IPS DF 4.7 (cell line): ENCODE measurements at regions not wholly inside any gene's neighbourhood (a gene's known extent, or its start where the extent isn't known, plus 50 kb on each side); places are given as distances from the start of the nearest gene placed in this dataset.

Experiments used
- DNase-seq: peaks from one replicate; pipeline ENCODE4 v3.0.0-alpha.2; 2013; ENCODE audit warnings: low spot score; ENCODE audit errors: extremely low read depth

GRCh38 chr14:101476258-101476915 lies 84.9 kb upstream of the DIO3 start:
- DNase-seq: no peak

DNA sequence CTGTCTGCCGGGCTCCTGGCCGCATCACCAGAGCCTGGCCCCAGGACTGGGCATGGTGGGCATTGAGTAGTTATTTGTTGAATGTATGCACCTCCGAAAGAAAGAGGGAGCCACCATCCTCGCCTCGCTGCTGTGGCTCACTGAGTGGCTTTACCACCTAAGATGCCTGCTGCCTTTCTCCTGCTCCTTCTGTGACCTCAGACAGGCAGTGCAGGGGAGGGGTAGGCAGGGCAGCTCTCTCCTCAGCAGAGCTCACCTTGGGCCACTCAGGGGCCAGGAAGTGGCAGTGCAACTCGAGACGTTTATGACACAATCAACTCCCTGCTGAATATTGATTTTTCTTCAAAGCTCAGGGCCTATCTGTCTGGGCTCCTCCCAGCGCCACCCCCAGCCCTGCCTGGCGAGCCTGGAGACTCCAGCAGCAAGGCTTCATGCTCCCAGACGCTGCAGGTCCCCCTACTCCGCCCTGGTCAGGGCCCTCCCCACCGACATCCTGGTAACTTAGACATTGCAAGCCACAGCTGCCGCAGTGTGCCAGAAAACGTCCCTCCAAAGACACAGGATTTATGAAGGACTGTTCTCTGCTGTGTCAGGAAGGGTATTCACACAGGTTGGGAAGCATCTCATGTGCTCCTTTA lies 84.3 kb upstream of the DIO3 start:
- DNase-seq: peak; percentile 49

DNA sequence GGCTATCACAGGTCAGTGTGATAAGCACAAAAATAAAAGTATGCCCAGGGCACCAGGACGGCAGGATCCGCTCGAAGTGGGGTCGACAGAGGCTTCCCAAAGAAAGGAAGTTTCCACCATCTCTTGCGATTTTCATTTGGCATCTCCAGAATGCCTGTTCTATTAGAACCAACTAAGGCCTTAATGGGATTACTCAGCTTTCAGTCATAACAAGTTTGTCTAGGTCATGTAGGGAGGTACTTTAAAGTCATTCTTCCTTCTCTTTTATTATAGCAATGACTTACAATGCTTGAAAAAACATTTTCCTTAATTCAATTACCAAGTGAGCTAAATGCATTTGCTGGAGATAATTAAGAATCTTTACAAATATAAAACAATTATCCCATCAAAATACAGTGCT lies 83.6 kb upstream of the DIO3 start:
- no peak for DNase-seq

- DNase-seq: no peak
These were observed 83.2 kb upstream of the DIO3 start for GRCh38 chr14:101478096-101478495.

DNA sequence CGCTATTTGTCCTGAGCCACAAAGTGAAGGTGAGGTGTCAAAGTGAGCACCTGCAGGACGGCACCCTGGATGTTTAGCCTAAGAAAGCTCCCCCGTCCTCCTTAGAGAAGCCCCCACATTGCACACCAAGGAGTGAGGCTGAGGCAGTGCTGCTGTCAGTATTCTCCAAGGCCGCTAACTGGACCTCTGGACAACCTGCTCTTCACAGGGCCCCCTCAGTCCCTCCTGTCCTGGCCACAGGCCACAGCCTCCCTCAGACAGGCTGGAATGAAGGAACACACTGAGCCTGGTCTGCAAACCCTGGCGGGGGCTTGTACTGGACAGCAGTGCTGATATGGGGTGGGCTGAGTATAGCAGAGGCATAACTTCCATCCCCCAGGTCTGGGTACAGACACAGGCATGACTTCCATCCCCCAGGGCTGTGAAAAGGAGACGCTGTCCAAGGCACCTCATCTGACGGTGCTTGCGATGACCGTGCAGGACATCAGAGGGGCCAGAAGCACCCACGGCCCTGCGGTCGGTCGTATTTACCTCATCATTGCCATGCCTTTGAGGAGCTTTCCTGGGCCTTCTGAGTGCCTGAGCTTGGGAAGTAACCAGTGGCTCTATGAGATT lies 82.4 kb upstream of the DIO3 start:
- no peak for DNase-seq

DNA sequence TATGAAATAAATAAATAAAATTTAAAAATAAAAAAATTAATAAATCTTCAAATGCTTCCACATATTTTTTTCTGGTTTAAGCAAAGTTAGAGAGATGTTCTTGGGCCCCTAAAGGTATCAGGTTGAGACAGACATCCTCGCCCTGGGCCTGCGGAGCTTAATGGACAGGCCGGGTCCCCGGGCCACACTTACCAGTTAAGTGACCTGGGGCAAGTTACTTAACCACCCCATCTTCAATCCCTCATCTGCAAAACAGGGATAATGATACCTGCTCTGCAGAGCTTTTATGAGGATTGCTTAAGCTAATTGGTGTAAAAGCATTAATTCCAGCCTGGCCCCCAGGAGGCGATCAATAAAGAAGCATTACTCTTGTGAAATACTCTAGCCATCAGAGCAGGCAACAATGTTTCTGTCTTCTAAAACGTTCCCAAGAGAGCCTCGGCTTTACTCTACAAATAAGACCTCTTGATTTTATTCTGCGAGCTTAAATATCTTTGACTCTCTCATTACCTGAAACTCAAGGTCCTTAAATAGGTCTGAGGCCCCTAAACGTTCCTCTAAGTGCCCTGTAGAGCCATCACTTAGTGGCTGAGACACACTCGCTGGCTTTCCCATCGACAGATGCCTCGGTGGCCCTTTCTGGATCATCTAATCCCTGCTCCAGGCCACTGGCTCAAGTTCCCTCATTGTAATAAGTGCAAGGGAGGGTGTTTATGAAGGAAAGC lies 81.1 kb upstream of the DIO3 start:
- no peak for DNase-seq

DNA sequence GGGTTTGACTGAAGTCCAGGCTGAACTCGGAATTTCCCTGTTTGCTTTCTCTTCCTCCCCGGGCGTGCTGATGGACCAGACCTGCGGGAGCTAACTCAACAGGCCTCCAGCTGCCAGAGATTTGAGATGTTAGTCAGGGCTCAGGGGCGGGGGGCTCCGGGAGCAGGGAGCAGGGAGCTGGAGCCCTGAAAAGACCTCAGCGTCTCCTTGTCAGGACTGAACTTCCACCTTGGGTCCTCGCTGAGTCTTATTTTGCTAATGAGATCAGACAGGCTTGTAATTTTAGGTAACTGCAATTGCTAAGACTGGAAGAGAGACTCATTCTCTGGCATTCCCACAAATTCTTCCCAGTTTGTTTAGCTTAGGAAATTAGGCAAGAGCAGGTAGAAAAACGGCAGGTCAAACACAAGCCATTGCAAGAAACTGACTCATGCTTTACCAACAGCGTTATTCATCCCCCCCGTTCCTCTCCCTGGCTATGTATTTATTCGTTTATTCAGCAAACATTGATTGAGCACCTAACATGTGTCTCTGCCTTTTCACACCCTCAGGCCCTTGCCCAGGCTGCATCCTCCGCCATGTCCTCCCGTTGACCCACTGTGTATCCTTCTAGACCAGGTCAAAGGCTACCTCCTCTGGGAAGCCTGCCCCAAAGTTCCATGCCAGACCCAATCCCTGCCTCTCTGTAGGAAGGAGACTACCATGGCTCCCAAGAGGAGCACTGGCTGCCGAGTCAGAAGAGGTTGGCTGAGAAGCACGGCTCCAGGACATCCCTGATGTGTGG lies 80.4 kb upstream of the DIO3 start:
- no peak for DNase-seq

GRCh38 chr14:101481557-101481956 lies 79.7 kb upstream of the DIO3 start:
- no peak for DNase-seq

- DNase-seq: no peak
These were observed 79.2 kb upstream of the DIO3 start for GRCh38 chr14:101482066-101482465.

GRCh38 chr14:101483829-101484228 lies 77.5 kb upstream of the DIO3 start:
- no peak for DNase-seq

- no peak for DNase-seq
These were observed 72.1 kb upstream of the DIO3 start for GRCh38 chr14:101489092-101489760.

GRCh38 chr14:101490771-101491170 lies 70.5 kb upstream of the DIO3 start:
- no peak for DNase-seq

- no peak for DNase-seq
These were observed 69.5 kb upstream of the DIO3 start for GRCh38 chr14:101491841-101492240.

- DNase-seq: no peak
These were observed 68.6 kb upstream of the DIO3 start for GRCh38 chr14:101492716-101493115.

DNA sequence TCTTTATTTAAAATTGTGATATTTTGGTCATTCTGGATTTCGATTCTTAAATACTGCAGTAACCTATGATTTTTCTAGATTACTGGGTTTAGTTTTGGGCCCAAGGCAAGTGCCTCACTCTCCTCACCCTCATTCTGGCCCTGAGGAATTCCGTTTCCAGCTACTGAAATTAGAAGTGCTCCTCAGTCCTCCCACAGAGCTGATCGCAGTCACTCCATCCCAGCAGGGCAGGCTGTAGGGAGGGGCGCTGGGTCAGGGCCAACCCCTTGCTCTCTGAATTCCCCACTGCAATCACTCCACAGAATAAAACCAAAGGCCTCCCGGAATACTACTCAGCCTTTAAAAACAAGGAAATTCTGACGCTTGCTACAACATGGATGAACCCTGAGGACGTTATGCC lies 66.5 kb upstream of the DIO3 start:
- DNase-seq: no peak

- DNase-seq: no peak
These were observed 66.0 kb upstream of the DIO3 start for GRCh38 chr14:101495284-101495683.

GRCh38 chr14:101495827-101496775 lies 65.2 kb upstream of the DIO3 start:
- DNase-seq: no peak

GRCh38 chr14:101496776-101497683 lies 64.3 kb upstream of the DIO3 start:
- no peak for DNase-seq
